ENCODE measurements at regions not wholly inside any gene's neighbourhood (a gene's known extent, or its start where the extent isn't known, plus 50 kb on each side); places are given as distances from the start of the nearest gene placed in this dataset.

Small RNA genes in the stretch of these regions (small RNA-seq; reads per million reads assigned to genes)
- 0 reads per million in 4 donors for gene AL158209.2
- gene RF00017, result 0 reads per million in 4 donors
- gene RNU6-15P, result 0 reads per million in 4 donors
